ENCODE measurements at regions not wholly inside any gene's neighbourhood (a gene's known extent, or its start where the extent isn't known, plus 50 kb on each side); places are given as distances from the start of the nearest gene placed in this dataset.

DNA sequence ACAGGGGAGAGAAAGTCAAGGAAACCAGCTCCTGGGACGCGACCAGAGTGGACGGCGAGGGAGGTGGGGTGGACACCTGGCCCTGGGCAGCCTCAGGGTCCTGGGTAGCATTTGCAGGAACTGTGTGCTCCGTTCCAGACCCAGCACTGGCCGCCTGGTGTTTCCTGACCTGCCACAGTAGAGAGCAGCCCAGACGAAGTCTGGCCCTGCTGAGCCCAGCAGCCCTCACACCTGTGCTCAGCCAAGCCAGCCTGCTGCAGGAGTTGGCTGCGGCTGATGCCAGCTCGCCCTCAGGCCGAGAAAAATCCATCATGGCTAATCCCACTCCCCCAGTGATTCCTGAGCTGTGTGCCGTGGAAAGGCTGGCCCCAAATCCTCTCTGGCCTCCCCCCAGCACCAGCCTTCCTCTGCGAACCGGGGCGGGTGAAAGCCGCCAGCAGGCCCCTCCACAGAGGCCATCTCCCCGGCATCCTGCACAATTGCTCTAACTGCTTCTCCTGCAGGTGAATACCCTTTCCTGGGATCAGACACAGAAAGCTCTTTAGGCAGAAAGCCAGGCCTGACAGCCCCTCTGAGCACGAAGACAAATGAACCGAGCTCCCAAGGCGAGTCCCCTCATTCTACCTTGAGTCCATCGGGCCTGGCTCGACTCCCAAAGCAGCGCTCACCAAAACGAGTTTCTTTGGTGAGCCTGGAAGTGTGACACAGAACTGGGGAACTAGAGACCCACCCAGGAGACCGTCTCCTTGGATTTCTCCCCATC lies 88.6 kb downstream of the RTL6 start:
- TF ChIP-seq, protein P1, sequence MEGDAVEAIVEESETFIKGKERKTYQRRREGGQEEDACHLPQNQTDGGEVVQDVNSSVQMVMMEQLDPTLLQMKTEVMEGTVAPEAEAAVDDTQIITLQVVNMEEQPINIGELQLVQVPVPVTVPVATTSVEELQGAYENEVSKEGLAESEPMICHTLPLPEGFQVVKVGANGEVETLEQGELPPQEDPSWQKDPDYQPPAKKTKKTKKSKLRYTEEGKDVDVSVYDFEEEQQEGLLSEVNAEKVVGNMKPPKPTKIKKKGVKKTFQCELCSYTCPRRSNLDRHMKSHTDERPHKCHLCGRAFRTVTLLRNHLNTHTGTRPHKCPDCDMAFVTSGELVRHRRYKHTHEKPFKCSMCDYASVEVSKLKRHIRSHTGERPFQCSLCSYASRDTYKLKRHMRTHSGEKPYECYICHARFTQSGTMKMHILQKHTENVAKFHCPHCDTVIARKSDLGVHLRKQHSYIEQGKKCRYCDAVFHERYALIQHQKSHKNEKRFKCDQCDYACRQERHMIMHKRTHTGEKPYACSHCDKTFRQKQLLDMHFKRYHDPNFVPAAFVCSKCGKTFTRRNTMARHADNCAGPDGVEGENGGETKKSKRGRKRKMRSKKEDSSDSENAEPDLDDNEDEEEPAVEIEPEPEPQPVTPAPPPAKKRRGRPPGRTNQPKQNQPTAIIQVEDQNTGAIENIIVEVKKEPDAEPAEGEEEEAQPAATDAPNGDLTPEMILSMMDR (optimal IDR thresholded peaks at IDR 0.05 in 1 of 3, IDR thresholded peaks at IDR 0.05 in 1 of 3, conservative IDR thresholded peaks at IDR 0.05 in 1 of 3; ENCODE audit: extremely low read depth in 1 of 3, insufficient read depth in 2 of 3, low read length in 3 of 3), result no peak
- no peak for TF ChIP-seq EZH2 (IDR thresholded peaks at IDR 0.05; ENCODE audit: low read length)
